IPS-18a (cell line): ENCODE measurements at regions not wholly inside any gene's neighbourhood (a gene's known extent, or its start where the extent isn't known, plus 50 kb on each side); places are given as distances from the start of the nearest gene placed in this dataset.

Experiments used
- H3K27ac ChIP-seq: one replicate; pipeline ENCODE4 v1.5.1; 2013; ENCODE audit warnings: low read length
- H3K27me3 ChIP-seq: one replicate; pipeline ENCODE4 v1.6.1; 2013; ENCODE audit warnings: mild to moderate bottlenecking, low read length; ENCODE audit not compliant: control insufficient read depth, insufficient read depth
- H3K36me3 ChIP-seq: one replicate; pipeline ENCODE4 v1.6.1; 2013; ENCODE audit warnings: low read depth, low read length; ENCODE audit not compliant: control insufficient read depth
- H3K4me1 ChIP-seq: one replicate; pipeline ENCODE4 v1.6.1; 2013; ENCODE audit warnings: low read depth, low read length; ENCODE audit not compliant: control insufficient read depth
- H3K4me3 ChIP-seq: one replicate; pipeline ENCODE4 v1.5.1; 2013; ENCODE audit warnings: low read length
- H3K9ac ChIP-seq: one replicate; pipeline ENCODE4 v1.6.1; 2013; ENCODE audit warnings: mild to moderate bottlenecking, low read length, moderate library complexity
- H3K9me3 ChIP-seq: one replicate; pipeline ENCODE4 v1.6.1; 2013; ENCODE audit warnings: low read depth, low read length; ENCODE audit not compliant: control insufficient read depth

- H3K4me1 ChIP-seq: peaks cover 12% of the 10 kb centered on the region
- no peak overlapping the region for H3K9ac ChIP-seq
- no peak overlapping the region for H3K4me3 ChIP-seq
- H3K36me3 ChIP-seq: no peaks in the 10 kb centered on the region
- no peaks in the 10 kb centered on the region for H3K27me3 ChIP-seq
- H3K27ac ChIP-seq: no peak overlapping the region
- no peaks in the 10 kb centered on the region for H3K9me3 ChIP-seq
Measured at GRCh38 chr2:43039376-43040080, 186.9 kb downstream of the ZFP36L2 start.

DNA sequence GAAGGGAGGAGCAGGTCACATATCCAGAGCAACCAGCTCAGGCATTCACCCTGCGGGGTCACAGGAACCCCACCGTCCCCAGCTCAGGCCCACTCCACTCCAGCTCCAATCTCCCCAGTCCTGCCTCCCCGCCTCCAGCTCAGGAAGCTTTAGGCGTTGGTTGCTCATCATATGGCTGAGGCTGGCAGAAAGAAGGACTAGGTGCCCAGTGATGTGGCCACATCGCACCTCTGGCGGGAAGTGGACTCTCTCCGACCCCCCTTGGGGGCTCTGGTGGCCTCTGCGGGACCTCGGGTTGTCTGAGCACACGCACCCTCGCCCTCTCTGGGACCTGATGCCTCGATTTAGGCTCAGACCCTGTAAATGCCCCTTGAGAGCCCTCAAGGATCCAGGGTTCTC, 187.7 kb downstream of the ZFP36L2 start:
- no peak overlapping the region for H3K27ac ChIP-seq
- no peak overlapping the region for H3K9ac ChIP-seq
- H3K4me3 ChIP-seq: no peak overlapping the region
- H3K4me1 ChIP-seq: peaks cover 12% of the 10 kb centered on the region
- no peaks in the 10 kb centered on the region for H3K9me3 ChIP-seq
- H3K36me3 ChIP-seq: no peaks in the 10 kb centered on the region
- H3K27me3 ChIP-seq: no peaks in the 10 kb centered on the region

- Histone ChIP-seq H3K36me3 (no peaks in the 10 kb centered on the region), H3K9me3 (no peaks in the 10 kb centered on the region), H3K4me3 (no peak overlapping the region), H3K27ac (no peak overlapping the region), H3K4me1 (peaks cover 12% of the 10 kb centered on the region), H3K9ac (no peak overlapping the region), H3K27me3 (no peaks in the 10 kb centered on the region)
Measured at GRCh38 chr2:43038034-43038695, 188.2 kb downstream of the ZFP36L2 start.

DNA sequence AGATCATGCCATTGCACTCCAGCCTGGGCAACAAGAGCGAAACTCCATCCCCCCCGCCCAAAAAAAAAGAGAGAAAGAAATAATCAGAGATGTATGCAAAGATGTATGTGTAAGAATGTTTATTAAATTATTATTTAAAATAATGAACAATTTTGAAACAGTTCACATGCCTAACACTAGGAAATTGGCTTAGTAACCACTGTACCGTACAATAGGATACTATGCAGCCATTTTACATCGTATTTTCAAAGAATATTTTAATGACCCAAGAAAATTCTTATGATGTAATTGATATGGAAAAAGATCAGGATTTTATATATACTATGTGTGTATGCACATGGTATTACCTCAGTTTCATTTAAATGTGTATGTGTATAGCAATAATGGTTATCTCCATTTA, 190.5 kb downstream of the ZFP36L2 start:
- no peaks in the 10 kb centered on the region for H3K4me1 ChIP-seq

DNA sequence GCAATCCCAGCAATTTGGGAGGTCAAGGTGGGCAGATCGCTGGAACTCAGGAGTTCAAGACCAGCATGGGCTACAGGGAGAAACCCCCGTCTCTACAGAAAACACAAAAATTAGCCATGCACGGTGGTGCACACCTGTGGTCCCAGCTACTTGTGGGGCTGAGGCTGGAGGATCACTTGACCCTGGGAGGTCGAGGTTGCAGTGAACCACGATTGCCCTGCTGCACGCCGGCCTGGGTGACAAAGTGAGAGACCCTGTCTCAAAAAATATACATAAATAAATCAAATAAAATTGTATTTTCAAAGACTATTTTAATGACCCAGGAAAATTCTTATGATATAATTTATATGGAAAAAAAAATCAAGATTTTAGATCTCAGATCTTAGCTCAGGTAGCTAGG, 191.5 kb downstream of the ZFP36L2 start:
- no peak overlapping the region for H3K4me3 ChIP-seq
- no peaks in the 10 kb centered on the region for H3K4me1 ChIP-seq
- no peak overlapping the region for H3K9ac ChIP-seq
- no peaks in the 10 kb centered on the region for H3K36me3 ChIP-seq
- no peaks in the 10 kb centered on the region for H3K27me3 ChIP-seq
- H3K27ac ChIP-seq: no peak overlapping the region
- H3K9me3 ChIP-seq: no peaks in the 10 kb centered on the region

More for the DNA sequence above, 190.5 kb downstream of the ZFP36L2 start:
- H3K36me3 ChIP-seq: no peaks in the 10 kb centered on the region
- H3K9ac ChIP-seq: no peak overlapping the region
- no peaks in the 10 kb centered on the region for H3K9me3 ChIP-seq
- no peak overlapping the region for H3K27ac ChIP-seq
- H3K4me3 ChIP-seq: no peak overlapping the region
- no peaks in the 10 kb centered on the region for H3K27me3 ChIP-seq

- Histone ChIP-seq H3K27me3 (no peaks in the 10 kb centered on the region), H3K9ac (no peak overlapping the region), H3K4me1 (no peaks in the 10 kb centered on the region), H3K9me3 (no peaks in the 10 kb centered on the region), H3K4me3 (no peak overlapping the region), H3K27ac (no peak overlapping the region), H3K36me3 (no peaks in the 10 kb centered on the region)
Measured at GRCh38 chr2:43034242-43034619, 192.2 kb downstream of the ZFP36L2 start.

GRCh38 chr2:43033466-43034241, 192.8 kb downstream of the ZFP36L2 start:
- no peak overlapping the region for H3K27ac ChIP-seq
- H3K27me3 ChIP-seq: no peaks in the 10 kb centered on the region
- H3K4me1 ChIP-seq: no peaks in the 10 kb centered on the region
- no peaks in the 10 kb centered on the region for H3K36me3 ChIP-seq
- H3K9me3 ChIP-seq: no peaks in the 10 kb centered on the region
- no peak overlapping the region for H3K9ac ChIP-seq
- H3K4me3 ChIP-seq: no peak overlapping the region

DNA sequence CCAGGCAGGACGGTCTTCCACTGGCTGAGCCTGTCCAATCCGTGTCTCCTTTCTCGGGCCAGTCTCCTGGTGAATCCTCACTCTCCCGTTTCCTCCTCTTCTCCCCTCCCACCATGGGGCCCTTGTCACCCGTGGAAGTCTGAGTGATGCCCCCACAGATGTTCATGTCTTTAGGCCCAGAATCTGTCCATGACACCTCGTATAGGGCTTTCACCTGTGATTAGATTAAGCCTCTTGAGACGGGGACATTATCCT, 193.5 kb downstream of the ZFP36L2 start:
- Histone ChIP-seq H3K36me3 (no peaks in the 10 kb centered on the region), H3K27me3 (no peaks in the 10 kb centered on the region), H3K4me1 (no peaks in the 10 kb centered on the region), H3K27ac (no peak overlapping the region), H3K4me3 (no peak overlapping the region), H3K9me3 (no peaks in the 10 kb centered on the region), H3K9ac (no peak overlapping the region)

GRCh38 chr2:43032213-43033015, 194.0 kb downstream of the ZFP36L2 start:
- no peaks in the 10 kb centered on the region for H3K36me3 ChIP-seq
- H3K27ac ChIP-seq: no peak overlapping the region
- no peaks in the 10 kb centered on the region for H3K27me3 ChIP-seq
- H3K9ac ChIP-seq: no peak overlapping the region
- H3K4me3 ChIP-seq: no peak overlapping the region
- H3K4me1 ChIP-seq: no peaks in the 10 kb centered on the region
- no peaks in the 10 kb centered on the region for H3K9me3 ChIP-seq

GRCh38 chr2:43031471-43032212, 194.8 kb downstream of the ZFP36L2 start:
- no peak overlapping the region for H3K27ac ChIP-seq
- no peak overlapping the region for H3K9ac ChIP-seq
- H3K9me3 ChIP-seq: no peaks in the 10 kb centered on the region

More at GRCh38 chr2:43031471-43032212, 194.8 kb downstream of the ZFP36L2 start:
- Histone ChIP-seq H3K4me1 (no peaks in the 10 kb centered on the region), H3K4me3 (no peak overlapping the region), H3K36me3 (no peaks in the 10 kb centered on the region), H3K27me3 (no peaks in the 10 kb centered on the region)
